ENCODE measurements at regions not wholly inside any gene's neighbourhood (a gene's known extent, or its start where the extent isn't known, plus 50 kb on each side); places are given as distances from the start of the nearest gene placed in this dataset.
A peak's percentile ranks its signal among the peaks of the same experiment; 100 is the strongest.

- DNase-seq, result no peak
These were observed 54.9 kb downstream of the MAGEB17 start for GRCh38 chrX:16222151-16222550.

DNA sequence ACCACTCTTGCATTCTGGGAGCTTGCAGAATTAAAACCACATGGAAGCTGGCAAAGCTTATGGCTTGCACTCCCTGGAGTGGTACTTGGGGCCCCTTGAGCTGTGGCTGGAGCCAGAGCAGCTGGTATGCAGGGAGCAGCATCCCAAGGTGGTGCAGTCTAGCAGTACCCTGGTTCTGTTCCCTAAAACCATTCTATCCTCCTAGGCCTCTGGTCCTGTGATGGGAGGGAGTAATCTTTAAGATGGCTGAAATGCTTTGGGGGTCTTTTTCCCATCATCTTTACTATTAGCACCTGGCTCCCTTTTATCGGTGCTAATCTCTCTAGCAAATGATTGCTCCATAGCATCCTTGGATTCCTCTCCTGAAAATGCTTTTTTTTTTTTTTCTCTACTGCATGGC, 56.1 kb downstream of the MAGEB17 start:
- no peak for DNase-seq

GRCh38 chrX:16239211-16239610, 71.9 kb downstream of the MAGEB17 start:
- peak; percentile 14 for DNase-seq

- no peak for DNase-seq
These were observed 73.1 kb downstream of the MAGEB17 start for GRCh38 chrX:16240231-16240905.

GRCh38 chrX:16240968-16241367, 73.7 kb downstream of the MAGEB17 start:
- DNase-seq, result no peak

GRCh38 chrX:16250296-16250695, 83.0 kb downstream of the MAGEB17 start:
- DNase-seq, result no peak

- no peak for DNase-seq
These were observed 84.5 kb downstream of the MAGEB17 start for GRCh38 chrX:16251782-16252181.

- no peak for DNase-seq
These were observed 91.6 kb downstream of the MAGEB17 start for GRCh38 chrX:16258882-16259281.

- no peak for DNase-seq
These were observed 100.2 kb downstream of the MAGEB17 start for GRCh38 chrX:16267431-16267830.

- DNase-seq, result no peak
These were observed 100.9 kb downstream of the MAGEB17 start for GRCh38 chrX:16268206-16268605.

DNA sequence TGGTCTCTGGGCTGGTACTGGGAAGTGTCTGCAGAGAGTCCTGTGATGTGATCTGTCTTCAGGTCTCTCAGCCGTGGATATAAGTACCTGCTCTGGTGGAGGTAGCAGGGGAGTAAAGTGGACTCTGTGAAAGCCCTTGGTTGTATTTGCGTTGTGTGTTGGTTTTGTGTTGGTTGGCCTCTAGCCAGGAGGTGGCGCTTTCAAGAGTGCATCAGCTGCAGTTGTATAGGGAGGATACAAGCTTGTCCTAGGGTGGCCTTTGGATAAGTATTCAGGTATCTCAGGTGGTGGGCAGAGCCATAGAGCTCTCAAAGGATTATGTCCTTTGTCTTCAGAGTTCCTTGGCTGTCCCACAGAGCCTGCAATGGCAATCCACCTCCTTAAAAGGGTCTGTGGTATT, 111.6 kb downstream of the MAGEB17 start:
- DNase-seq, result peak; percentile 4

DNA sequence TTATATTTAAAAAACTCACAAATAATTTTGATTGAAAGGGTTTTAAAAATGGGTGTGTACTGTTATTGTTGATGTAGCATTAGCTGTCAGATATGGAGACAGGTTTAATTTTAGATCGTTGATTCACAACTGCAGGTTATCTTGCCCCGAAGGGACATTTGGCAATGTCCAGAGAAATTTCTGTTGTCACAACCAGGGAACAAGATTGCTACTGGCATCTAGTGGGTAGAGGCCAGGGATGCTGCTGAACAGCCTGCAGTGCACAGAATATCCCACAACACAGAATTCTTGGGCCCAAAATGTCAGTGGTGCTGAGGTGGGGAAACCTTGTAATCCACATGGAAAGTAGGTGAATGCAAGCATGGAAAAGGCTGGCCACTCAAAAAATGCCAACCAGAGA, 114.9 kb downstream of the MAGEB17 start:
- no peak for DNase-seq

- DNase-seq, result no peak
These were observed 117.6 kb downstream of the MAGEB17 start for GRCh38 chrX:16284842-16285241.

GRCh38 chrX:16290997-16291396, 123.7 kb downstream of the MAGEB17 start:
- no peak for DNase-seq

GRCh38 chrX:16300831-16301230, 133.6 kb downstream of the MAGEB17 start:
- DNase-seq, result no peak

- no peak for DNase-seq
These were observed 137.5 kb downstream of the MAGEB17 start for GRCh38 chrX:16304751-16305150.

GRCh38 chrX:16305187-16305586, 137.9 kb downstream of the MAGEB17 start:
- DNase-seq, result no peak

GRCh38 chrX:16307950-16308349, 140.7 kb downstream of the MAGEB17 start:
- DNase-seq, result no peak

GRCh38 chrX:16308773-16309172, 141.5 kb downstream of the MAGEB17 start:
- no peak for DNase-seq

DNA sequence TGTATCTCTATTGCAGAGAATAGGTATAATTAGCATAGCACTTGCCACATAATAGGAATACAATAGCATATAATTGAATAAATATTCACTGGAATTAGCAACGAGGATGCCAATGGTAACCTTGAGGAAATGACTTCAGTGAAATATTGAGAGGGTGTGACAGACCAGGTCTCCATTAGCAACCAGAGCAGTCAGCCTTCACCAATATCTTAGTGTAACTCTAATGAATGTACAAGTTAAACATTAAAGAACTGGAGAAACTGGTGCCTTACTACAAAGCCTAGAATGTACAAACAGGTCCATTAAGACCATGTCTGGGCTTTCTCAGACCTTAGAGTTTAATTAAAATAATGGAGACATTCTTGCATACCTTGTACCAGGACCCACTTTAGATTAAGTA, 143.0 kb downstream of the MAGEB17 start:
- DNase-seq, result no peak

DNA sequence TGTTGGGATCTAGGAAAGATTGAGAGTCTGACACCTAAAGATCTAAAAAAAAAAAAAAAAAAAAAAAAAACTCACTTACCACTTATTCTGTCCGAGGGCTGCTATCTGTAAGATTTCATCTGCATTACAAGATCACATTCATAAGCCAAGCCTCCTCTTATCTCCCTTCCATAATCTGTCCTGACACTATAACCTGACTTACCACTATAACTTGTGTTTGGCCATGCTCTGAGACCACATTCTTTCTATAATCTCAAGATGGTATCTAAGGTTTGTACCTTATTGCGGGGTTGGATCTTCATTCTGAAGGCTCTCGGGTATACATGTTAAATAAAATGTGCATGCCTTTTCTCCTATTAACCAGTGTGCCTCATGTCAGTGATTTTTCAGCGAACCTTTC, 144.4 kb downstream of the MAGEB17 start:
- no peak for DNase-seq

- no peak for DNase-seq
These were observed 145.7 kb downstream of the MAGEB17 start for GRCh38 chrX:16312761-16313623.

DNA sequence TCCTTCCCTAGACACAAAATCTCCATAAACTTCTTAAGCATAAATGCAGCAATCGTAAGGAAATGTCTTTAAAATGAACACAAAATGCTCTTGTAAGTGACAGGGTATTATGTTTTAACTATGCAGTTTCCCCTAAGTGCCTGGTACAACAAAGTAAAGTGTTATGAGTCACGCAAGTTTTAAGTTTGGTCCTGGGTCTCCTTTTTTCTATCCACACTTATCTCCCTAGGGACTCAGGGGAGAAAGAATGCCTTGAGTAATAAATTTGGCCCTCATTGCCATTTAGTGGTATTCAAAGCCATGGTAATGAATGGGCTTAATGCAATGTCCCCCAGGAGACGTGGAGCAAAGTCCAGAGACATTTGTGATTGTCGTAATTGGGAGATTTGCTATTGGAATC, 149.1 kb downstream of the MAGEB17 start:
- no peak for DNase-seq

GRCh38 chrX:16319929-16320328, 152.6 kb downstream of the MAGEB17 start:
- no peak for DNase-seq

Measured in activated CD4-positive, alpha-beta T cell treated with anti-CD3 and anti-CD28 coated beads, Interleukin-2, amount 50 U/mL, for 16 hours (primary cell).